ENCODE measurements at regions not wholly inside any gene's neighbourhood (a gene's known extent, or its start where the extent isn't known, plus 50 kb on each side); places are given as distances from the start of the nearest gene placed in this dataset.

- no peak for DNase-seq (ENCODE audit: low read depth)
These were observed 548.3 kb downstream of the MIAT start for GRCh38 chr22:27205492-27206373.

GRCh38 chr22:27206374-27207133, 549.2 kb downstream of the MIAT start:
- no peak for DNase-seq (ENCODE audit: low read depth)

DNA sequence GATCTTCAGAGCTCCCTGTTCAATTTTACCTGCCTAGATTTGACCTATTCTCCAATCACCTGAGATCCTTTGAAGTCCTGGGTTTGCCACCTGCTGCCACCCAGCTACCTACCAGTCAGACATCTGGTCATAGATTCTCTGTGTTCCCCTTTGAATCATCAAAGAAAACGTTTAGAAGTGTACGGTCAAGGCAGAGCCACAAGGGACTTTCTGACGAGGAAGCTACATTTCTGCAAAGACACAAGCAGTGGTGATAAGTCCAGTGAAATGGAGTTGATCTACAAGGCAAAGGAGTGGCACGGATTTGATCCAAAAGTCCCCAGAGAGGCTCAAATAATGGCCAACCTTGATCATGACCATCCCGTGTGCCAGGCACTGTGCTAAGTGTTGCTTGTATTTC, 549.9 kb downstream of the MIAT start:
- DNase-seq (ENCODE audit: low read depth): no peak

- DNase-seq (ENCODE audit: low read depth): no peak
These were observed 550.5 kb downstream of the MIAT start for GRCh38 chr22:27207907-27208306.

DNA sequence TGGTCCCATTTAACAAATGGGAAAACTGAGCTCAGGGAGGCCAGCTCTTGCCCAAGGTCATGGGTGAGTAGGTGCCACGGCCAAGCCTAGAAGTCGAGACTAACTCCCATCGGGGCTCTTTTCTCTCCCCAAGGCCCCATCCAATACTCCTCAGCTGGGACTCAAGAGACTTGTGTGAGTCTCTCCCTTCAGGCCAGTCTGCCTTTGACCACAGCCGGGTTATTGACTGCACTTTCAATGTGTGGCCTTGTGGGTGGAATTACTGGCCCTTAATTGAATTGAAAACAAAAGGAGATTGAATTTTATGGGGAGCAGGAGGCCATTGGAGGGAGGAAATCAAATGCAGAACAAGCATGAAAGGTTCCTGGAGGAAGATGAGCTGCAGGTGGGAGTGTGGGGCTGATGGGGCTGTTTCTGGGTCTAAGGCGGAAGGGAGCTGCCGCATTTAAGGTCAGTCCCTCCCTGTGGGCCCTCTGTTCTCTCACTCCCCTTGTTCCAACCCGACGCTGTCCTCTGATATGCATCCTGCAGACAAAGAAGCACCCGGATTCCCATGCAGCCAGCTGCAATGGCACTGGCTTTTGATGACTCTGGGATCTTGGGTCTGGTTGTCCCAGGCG, 552.8 kb downstream of the MIAT start:
- no peak for DNase-seq (ENCODE audit: low read depth)

- DNase-seq (ENCODE audit: low read depth): no peak
These were observed 554.7 kb downstream of the MIAT start for GRCh38 chr22:27212102-27212501.

- DNase-seq (ENCODE audit: low read depth): no peak
These were observed 555.3 kb downstream of the MIAT start for GRCh38 chr22:27212617-27213177.

- no peak for DNase-seq (ENCODE audit: low read depth)
These were observed 555.9 kb downstream of the MIAT start for GRCh38 chr22:27213294-27213693.

DNA sequence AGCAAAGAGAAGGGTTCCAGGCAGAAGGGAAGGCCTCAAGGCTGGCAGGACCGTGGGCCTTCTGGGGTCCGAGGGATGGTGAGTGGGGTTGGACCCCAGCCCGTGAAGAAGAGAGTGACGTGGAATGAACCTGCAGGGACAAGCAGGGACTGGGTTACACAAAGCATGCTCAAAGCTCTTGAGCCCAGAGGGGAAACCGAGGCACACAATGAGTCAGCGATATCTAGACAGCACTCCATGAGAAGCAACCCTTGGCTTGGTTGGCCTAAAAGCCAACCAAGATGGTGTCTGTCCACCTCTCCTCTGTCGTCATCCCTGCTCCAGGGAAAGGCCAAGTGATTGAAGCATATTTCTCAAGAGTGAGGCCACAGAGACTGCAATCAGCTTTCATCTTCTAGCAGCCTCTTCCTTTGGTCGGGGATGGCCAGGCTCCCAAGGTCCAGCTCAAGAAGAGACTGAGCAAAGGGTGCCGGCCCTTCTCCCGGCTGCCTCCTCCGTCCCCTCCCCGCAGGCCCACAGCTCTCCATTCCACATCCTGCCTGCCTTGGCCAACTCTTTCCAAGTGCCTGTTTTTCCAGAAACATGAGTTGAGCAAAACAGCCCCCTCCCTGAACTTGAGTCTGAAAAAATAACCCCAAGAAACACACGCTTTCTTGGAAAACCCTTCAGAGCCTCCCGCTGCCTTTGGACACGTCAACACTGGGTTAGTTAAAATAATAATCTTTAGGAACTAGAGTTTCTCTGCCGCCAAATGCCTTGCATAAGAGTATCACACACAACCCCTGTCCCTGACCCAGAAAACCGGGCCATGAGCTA, 556.6 kb downstream of the MIAT start:
- DNase-seq (ENCODE audit: low read depth): no peak

DNA sequence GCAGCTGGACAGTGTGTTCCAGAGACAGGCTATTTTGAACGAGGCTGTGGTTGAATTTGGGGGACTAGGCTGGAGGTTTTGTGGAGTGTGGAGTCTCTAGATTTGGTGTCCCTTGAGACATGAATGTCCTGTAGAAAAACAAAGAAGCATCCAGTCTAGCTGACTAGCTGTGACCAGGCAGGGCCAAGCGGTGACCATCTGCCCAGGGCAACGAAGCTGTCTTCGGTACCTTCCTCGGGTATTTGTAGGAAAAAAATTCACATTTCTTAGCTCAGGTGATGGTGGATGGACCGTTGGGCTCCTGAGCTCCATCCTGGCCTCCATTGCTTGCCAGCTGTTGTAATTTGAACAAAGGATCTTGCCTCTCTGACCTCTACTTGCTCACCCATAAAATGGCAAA, 557.3 kb downstream of the MIAT start:
- DNase-seq (ENCODE audit: low read depth): no peak

- DNase-seq (ENCODE audit: low read depth): no peak
These were observed 558.5 kb downstream of the MIAT start for GRCh38 chr22:27215871-27216270.

- DNase-seq (ENCODE audit: low read depth): no peak
These were observed 559.1 kb downstream of the MIAT start for GRCh38 chr22:27216444-27216843.

DNA sequence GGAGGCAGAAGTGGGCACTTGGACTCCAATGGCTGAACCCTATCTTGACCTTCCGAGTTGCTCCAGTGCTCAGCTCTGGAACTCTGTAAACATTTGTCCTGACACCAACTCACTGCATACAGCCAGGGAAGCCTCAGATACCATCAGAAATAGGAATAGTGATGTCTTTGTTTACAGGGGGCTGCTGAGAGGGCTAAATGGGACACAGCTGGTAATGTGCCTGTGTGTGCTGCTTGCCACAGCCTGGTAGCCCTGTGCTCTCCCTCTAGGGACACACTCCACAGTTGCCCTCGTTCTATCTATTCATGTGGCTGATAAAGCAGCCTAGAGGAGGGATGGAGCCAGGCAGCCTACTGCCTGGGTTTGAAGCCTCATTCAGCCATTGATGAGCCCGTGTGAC, 559.8 kb downstream of the MIAT start:
- DNase-seq (ENCODE audit: low read depth): no peak

- no peak for DNase-seq (ENCODE audit: low read depth)
These were observed 560.9 kb downstream of the MIAT start for GRCh38 chr22:27218012-27218920.

DNA sequence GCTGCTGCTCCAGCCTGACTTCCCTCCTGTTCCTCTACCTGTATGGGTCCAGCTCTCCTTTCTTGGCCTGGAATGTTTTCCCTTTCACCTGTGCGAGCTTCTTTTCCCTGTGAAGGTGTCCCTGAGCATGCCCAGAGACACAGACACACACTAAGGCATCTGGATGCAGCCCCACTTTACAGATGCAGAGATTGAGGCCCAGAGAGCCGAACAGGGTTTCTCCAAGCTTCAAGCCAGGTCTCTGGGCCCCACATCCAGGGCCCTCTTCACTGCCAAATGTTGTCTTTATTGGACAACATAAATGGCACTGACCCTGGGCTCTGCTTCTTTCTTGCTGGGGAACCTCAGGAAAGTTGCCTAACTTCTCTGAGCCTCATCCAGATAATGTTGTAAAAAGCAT, 561.6 kb downstream of the MIAT start:
- DNase-seq (ENCODE audit: low read depth): no peak

GRCh38 chr22:27220339-27220738, 563.0 kb downstream of the MIAT start:
- DNase-seq (ENCODE audit: low read depth): no peak

- no peak for DNase-seq (ENCODE audit: low read depth)
These were observed 564.8 kb downstream of the MIAT start for GRCh38 chr22:27222178-27222577.

DNA sequence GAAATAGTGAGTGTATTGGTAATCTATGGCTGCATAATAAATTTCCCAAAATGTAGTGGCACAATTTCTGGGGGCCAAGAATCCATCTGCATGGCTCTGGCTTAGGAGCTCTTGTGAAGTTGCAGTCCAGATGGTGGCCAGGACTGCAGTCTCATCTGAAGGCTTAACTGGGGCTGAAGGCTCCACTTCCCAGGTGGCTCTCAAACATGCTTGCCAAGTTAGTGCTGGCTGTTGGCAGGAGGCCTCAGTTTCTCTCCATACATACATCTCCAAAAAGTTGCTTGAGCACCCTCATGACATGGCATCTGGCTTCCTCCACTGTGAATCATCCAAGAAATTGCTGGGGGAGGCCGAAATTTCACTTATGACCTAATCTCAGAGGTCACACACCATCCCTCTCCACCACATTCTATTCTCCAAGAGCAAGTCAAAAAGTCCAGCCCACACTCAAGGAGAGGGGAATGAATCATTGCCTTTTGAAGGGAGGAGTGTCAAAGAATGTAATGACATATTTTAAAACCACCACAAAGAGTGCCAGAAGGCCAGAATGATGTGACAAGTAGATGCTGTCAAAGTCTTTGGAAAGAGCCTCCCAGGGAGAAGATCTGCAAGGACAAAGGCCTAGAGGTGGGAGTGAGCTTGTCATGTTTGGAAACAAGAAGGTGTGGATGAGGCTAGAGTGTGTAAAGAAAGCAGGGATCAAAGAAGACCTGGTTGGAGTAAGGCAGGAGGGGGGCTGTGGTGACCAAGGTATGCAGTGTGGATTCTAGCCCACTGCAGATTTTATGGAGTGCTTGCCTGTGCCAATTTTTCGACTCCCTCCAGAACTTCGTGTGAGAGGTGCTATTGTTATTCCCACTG, 566.2 kb downstream of the MIAT start:
- DNase-seq (ENCODE audit: low read depth): no peak

GRCh38 chr22:27224485-27225374, 567.3 kb downstream of the MIAT start:
- no peak for DNase-seq (ENCODE audit: low read depth)

Measured in stimulated activated CD8-positive, alpha-beta memory T cell treated with anti-CD3 and anti-CD28 coated beads, Interleukin-7, amount 100 ng/mL, for 24 hours (primary cell).